ENCODE measurements at regions not wholly inside any gene's neighbourhood (a gene's known extent, or its start where the extent isn't known, plus 50 kb on each side); places are given as distances from the start of the nearest gene placed in this dataset.

GRCh38 chr1:163821679-163822078, 499.9 kb downstream of the NUF2 start:
- ChIA-PET POLR2A (interaction anchor here (0.5 kb wide), 1 partner anchor 85 kb away, joined by 3 read pairs; no protein-coding TSS in a partner anchor), CTCF (no interaction called here)
- Histone ChIP-seq H3K36me3 (ENCODE audit: insufficient read depth, low read length) (no peaks in the 10 kb centered on the region), H3K9me3 (ENCODE audit: control insufficient read depth in 1 of 2, insufficient read depth in 1 of 2, low read length in 2 of 2) (no peaks in the 10 kb centered on the region), H3K27ac (ENCODE audit: low read depth in 1 of 2, low read length in 2 of 2) (no peak overlapping the region), H3K4me1 (ENCODE audit: insufficient read depth, low read length) (no peaks in the 10 kb centered on the region), H3K4me3 (ENCODE audit: low read length) (no peak overlapping the region), H3K27me3 (ENCODE audit: control insufficient read depth in 1 of 2, insufficient read depth in 2 of 2, low read length in 2 of 2) (no peaks in the 10 kb centered on the region)
- no peaks in the 10 kb centered on the region for H3K9me3 Mint-ChIP-seq
- no peak for DNase-seq
- no peak overlapping the region for H3K4me3 Mint-ChIP-seq
- no peaks in the 10 kb centered on the region for H3K27me3 Mint-ChIP-seq
- no peak for ATAC-seq (ENCODE audit: poor library complexity)
- H3K4me1 Mint-ChIP-seq (ENCODE audit: low read depth): no peaks in the 10 kb centered on the region
- intact Hi-C loops (cut with DNase I, micrococcal nuclease): no loop called here
- TF ChIP-seq CTCF (IDR thresholded peaks at IDR 0.05): no peak
- H3K27ac Mint-ChIP-seq: no peak overlapping the region
- no peaks in the 10 kb centered on the region for H3K36me3 Mint-ChIP-seq (ENCODE audit: low read depth)

GRCh38 chr1:163823017-163823416, 501.3 kb downstream of the NUF2 start:
- no peaks in the 10 kb centered on the region for H3K4me1 ChIP-seq (ENCODE audit: insufficient read depth, low read length)
- TF ChIP-seq CTCF (IDR thresholded peaks at IDR 0.05): no peak
- H3K27me3 Mint-ChIP-seq: no peaks in the 10 kb centered on the region
- no peaks in the 10 kb centered on the region for H3K27me3 ChIP-seq (ENCODE audit: control insufficient read depth in 1 of 2, insufficient read depth in 2 of 2, low read length in 2 of 2)
- ATAC-seq (ENCODE audit: poor library complexity) (no peak), DNase-seq (no peak)
- no peaks in the 10 kb centered on the region for H3K9me3 Mint-ChIP-seq
- H3K4me1 Mint-ChIP-seq (ENCODE audit: low read depth): no peaks in the 10 kb centered on the region
- no peak overlapping the region for H3K4me3 Mint-ChIP-seq
- H3K4me3 ChIP-seq (ENCODE audit: low read length): no peak overlapping the region
- POLR2A ChIA-PET: no interaction called here
- no peaks in the 10 kb centered on the region for H3K9me3 ChIP-seq (ENCODE audit: control insufficient read depth in 1 of 2, insufficient read depth in 1 of 2, low read length in 2 of 2)
- no peak overlapping the region for H3K27ac ChIP-seq (ENCODE audit: low read depth in 1 of 2, low read length in 2 of 2)
- CTCF ChIA-PET: no interaction called here
- H3K27ac Mint-ChIP-seq: no peak overlapping the region
- no peaks in the 10 kb centered on the region for H3K36me3 Mint-ChIP-seq (ENCODE audit: low read depth)
- intact Hi-C loops (cut with DNase I, micrococcal nuclease): no loop called here
- H3K36me3 ChIP-seq (ENCODE audit: insufficient read depth, low read length): no peaks in the 10 kb centered on the region

- intact Hi-C loops (cut with DNase I, micrococcal nuclease): no loop called here
- Mint-ChIP-seq H3K9me3 (no peaks in the 10 kb centered on the region), H3K36me3 (ENCODE audit: low read depth) (no peaks in the 10 kb centered on the region), H3K4me3 (no peak overlapping the region), H3K27ac (no peak overlapping the region), H3K4me1 (ENCODE audit: low read depth) (no peaks in the 10 kb centered on the region), H3K27me3 (no peaks in the 10 kb centered on the region)
- TF ChIP-seq CTCF (IDR thresholded peaks at IDR 0.05): no peak
- H3K27ac ChIP-seq (ENCODE audit: low read depth in 1 of 2, low read length in 2 of 2): no peak overlapping the region
- no peaks in the 10 kb centered on the region for H3K27me3 ChIP-seq (ENCODE audit: control insufficient read depth in 1 of 2, insufficient read depth in 2 of 2, low read length in 2 of 2)
- ChIA-PET CTCF (no interaction called here), POLR2A (no interaction called here)
- no peaks in the 10 kb centered on the region for H3K4me1 ChIP-seq (ENCODE audit: insufficient read depth, low read length)
- DNase-seq (no peak), ATAC-seq (ENCODE audit: poor library complexity) (no peak)
- no peak overlapping the region for H3K4me3 ChIP-seq (ENCODE audit: low read length)
- H3K9me3 ChIP-seq (ENCODE audit: control insufficient read depth in 1 of 2, insufficient read depth in 1 of 2, low read length in 2 of 2): no peaks in the 10 kb centered on the region
- no peaks in the 10 kb centered on the region for H3K36me3 ChIP-seq (ENCODE audit: insufficient read depth, low read length)
Observed at GRCh38 chr1:163824006-163824405, 502.3 kb downstream of the NUF2 start.
